A673 (cell line): ENCODE measurements at regions not wholly inside any gene's neighbourhood (a gene's known extent, or its start where the extent isn't known, plus 50 kb on each side); places are given as distances from the start of the nearest gene placed in this dataset.

Source experiments
- EZH2 ChIP-seq: fragments of 200-600 bp; sonication (generic); IDR thresholded peaks from 2 replicates; pipeline ENCODE4 v1.6.1; 2017; ENCODE audit warnings: borderline replicate concordance, low read depth, mild to moderate bottlenecking, mixed read lengths, antibody characterized with exemption, low read length; ENCODE audit not compliant: poor library complexity, severe bottlenecking
- TF ChIP-seq, protein P1 (sequence below): fragments of 300-800, 200-600 bp; sonication (generic); conservative IDR thresholded peaks from 2 replicates; pipeline ENCODE4 v1.5.1; 2017; ENCODE audit warnings: low read depth, mild to moderate bottlenecking, antibody characterized with exemption, low read length, moderate library complexity, mixed read lengths

DNA sequence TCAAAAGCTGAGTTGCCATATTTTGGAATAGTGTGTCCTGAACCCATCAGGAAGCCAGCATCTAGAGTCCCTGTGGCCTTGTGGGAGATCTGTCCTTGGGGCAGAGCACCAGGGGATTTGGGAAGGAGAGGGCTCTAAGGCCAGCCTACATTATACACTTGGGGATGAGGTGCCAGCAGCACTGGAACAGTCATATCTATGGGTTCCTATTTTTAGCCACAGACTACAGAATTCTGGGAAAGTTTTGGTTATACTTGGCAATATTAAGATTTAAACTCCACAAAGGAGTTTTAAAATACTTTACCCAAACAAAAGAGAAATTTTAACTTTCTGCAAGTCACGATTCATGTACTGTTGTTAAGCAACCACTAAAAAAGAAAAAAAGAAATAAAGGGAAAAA, 405.7 kb upstream of the MMADHC start:
- TF ChIP-seq, protein P1, sequence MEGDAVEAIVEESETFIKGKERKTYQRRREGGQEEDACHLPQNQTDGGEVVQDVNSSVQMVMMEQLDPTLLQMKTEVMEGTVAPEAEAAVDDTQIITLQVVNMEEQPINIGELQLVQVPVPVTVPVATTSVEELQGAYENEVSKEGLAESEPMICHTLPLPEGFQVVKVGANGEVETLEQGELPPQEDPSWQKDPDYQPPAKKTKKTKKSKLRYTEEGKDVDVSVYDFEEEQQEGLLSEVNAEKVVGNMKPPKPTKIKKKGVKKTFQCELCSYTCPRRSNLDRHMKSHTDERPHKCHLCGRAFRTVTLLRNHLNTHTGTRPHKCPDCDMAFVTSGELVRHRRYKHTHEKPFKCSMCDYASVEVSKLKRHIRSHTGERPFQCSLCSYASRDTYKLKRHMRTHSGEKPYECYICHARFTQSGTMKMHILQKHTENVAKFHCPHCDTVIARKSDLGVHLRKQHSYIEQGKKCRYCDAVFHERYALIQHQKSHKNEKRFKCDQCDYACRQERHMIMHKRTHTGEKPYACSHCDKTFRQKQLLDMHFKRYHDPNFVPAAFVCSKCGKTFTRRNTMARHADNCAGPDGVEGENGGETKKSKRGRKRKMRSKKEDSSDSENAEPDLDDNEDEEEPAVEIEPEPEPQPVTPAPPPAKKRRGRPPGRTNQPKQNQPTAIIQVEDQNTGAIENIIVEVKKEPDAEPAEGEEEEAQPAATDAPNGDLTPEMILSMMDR: no peak
- TF ChIP-seq EZH2: no peak
